Hippocampal formation (tissue), 2 donors: ENCODE measurements at regions not wholly inside any gene's neighbourhood (a gene's known extent, or its start where the extent isn't known, plus 50 kb on each side); places are given as distances from the start of the nearest gene placed in this dataset.

Experiments used
- DNase-seq, 2 donors: peaks; one replicate each; lab custom pipeline; 2025; lab: John Stamatoyannopoulos, UW

DNA sequence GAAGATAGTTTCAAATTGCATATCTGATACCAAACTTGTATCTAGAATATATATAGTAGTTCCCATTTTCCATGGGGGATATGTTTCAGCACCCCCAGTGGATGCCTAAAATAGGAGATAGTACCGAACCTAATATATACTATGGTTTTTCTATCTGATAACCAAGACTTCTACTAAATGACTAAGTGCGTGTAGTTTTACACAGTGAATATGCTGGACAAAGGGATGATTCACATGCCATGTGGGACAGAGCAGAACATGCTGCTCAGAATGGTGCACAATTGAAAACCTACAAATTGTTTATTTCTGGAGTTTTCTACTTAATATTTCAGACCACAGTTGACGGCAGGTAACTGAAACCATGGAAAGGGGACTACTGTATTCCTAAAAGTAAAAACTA, 73.4 kb upstream of the TP63 start:
- DNase-seq, result no peak

DNA sequence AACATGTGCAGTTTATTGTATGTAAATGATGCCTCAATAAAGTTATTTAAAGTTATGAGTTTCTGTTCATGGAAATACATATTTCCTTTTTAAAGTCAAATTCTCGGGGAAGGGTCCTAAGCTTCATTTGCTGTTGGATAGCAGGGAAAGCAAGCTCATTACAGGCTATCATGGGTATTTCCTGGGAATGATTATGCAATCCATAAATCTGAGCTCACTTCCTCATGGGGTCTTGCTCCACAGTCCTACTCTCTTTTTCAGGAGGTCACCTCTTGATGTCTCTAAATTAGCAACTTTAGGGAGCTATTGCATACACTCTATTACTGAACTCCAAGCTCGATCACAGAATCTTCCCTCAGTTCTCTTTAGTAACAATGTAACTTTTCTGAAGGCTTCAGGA, 69.9 kb upstream of the TP63 start:
- no peak for DNase-seq

DNA sequence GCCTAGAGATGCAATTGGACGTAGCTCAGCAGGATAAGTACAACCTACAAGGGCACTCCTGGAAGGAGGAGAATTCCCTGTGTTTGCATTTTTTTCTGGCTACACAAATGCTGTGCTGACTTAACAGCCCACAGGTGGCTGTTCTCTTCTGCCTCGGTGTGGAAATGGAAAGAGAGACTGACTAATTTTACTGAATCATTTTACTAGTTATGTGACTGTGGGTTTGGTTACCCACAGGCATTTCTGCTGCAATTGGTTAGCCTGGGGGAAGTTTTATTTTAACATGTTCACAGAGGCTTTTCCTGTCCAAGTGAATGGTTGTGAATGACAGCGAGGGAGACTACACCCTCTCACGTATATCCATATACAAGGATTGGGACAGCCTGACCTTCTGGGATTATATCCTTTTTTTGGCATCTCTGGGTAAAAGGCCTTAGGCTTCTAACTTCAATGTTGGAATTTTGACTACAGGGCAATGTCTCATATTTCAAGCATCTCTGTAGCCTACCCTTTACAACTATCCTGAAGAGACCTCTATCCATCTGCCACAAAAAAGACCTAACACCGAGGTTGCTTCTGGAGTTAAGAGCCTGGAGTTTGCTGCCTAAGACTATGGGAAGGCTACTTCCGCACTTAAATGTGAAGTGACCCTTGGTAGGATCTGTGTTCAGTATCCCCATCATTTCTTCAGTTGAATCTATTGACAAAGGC, 67.2 kb upstream of the TP63 start:
- DNase-seq, result no peak

DNA sequence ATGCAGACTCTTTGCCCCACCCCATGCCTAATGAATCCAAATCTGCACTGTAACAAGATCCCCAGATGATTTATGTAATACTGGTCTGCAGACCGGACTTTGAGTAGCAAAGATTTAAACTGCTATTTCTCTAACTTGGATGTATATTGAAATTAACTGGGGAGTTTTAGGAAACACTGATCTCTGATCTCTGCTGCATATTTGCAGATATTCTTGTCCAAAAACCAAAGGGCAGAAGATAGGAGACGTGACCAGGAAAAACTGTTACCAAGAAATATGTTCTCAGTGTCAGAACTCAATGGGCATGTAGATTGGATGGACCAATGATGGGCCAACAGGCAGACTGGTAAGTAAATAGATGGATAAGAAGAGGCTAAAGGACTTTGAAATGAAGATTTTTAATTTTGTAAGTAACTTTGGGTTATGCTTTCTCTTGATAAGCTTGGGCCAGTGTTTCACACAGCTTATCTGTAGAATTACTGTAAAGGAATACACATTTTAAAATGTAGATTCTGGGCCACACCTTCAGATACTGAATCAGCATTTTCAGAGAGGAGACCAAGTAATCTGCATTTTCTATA, 64.5 kb upstream of the TP63 start:
- DNase-seq, result no peak

- DNase-seq, result no peak
These were observed 63.9 kb upstream of the TP63 start for GRCh38 chr3:189567322-189567721.

DNA sequence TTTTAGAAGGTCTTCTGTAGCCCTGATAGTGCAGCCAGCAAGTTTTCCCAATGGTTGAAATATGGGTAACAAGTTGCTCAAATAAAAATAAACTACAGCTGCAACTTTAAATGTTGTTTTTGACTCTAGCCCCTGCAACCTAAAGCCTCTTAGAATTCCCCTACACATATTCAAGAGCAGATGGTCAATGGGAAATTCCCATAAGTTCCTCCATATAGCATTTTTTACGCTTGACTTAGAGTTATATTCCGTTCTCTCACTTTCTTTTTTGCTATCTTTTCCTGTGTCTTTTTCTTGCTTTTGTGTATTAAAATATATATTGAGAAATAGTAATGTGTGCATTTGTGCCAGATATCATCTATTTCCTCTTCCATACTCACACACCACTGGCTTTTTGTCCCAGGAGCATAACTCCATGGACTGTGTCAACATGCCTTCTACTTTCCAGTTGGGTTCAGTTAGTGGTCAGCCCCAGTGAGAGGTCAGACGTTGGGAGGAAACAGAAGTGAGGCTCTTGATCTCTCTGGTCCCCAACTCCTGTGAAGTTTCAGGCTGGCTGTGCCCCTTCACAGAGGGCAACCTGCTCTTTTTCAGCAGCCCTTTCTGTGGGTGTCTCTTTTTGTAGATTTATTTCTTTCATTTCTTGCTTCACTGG, 63.3 kb upstream of the TP63 start:
- DNase-seq, result no peak

DNA sequence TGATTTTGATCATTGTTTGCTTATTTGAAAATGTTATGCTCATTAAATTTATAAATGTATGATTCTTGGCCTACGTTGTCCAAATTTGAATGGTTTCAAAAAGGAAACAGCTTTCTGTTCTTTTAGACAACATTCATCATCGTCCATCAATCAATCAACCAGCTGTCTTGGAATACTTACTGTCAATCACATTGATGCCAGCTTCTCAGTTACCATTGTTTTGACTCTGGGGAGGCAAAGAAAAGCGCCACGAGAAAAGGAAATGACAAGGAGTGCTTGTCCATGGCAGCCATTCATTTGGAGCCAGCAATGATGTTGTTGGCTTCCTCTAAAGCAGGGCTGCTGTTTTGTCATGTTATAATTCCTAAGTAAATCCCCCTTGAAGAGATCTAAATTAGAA, 62.2 kb upstream of the TP63 start:
- DNase-seq, result no peak

DNA sequence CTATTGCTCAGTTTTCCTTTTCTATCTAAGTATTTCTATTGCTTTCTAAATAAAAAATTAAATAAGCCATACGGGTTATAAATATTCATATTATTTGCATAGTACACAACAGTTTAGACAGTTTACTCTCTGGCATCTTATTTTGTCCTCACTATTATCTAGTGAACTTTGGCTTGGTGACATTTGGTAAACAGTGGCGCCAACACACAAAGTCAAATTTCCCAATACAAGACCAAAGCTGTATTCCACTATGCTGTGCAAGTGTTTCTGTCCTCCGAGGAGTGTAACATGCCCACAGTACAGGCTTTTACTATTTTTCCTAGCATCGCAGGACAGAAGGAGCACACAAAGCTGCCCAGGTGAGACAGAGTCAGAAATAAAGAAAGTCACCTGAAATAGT, 61.7 kb upstream of the TP63 start:
- DNase-seq, result no peak

DNA sequence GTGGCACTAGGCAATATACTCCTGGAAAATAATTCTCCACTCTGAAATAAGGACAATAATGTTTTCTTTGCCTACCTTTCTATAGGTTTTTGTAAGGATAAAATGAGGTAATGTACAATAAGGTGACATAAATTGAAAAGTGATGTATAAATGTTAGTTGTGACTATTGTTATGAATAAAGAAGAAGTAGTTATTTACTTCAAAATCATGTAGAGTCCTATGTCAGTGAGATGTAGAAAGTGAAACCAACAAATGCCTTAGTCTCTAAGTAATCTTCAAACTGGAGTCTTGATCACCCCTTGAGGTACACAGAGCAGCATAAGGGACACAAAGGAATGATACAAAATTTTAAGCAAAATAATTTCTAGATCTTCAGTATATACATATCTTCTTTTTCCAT, 60.3 kb upstream of the TP63 start:
- no peak for DNase-seq

DNA sequence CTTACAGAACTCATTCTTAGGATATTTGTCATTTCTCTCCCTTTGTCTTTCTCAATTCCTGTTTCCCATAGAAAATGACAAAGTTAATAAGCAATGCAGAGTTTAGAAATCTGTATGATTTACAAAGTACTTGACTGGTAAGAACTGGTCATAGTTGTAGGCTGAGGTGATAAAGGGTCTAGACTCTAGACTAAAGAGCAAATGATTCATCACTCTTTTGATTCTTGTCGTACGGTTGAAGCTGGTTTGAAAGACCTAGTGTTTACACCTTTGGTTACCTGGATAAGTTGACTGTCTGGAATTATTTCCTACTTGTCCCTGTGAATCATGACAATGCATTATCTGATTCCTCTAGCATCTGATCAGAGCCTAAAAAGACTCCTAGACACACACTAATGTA, 58.9 kb upstream of the TP63 start:
- no peak for DNase-seq

- no peak for DNase-seq
These were observed 58.2 kb upstream of the TP63 start for GRCh38 chr3:189573004-189573403.

GRCh38 chr3:189576486-189576885, 54.7 kb upstream of the TP63 start:
- no peak for DNase-seq

- no peak for DNase-seq
These were observed 53.9 kb upstream of the TP63 start for GRCh38 chr3:189577050-189577951.

GRCh38 chr3:189580190-189580589, 51.0 kb upstream of the TP63 start:
- DNase-seq, result no peak
